ENCODE measurements at regions not wholly inside any gene's neighbourhood (a gene's known extent, or its start where the extent isn't known, plus 50 kb on each side); places are given as distances from the start of the nearest gene placed in this dataset.
"Not testable (repeated sequence)": the region's sequence is repeated elsewhere in the genome, so short reads cannot be mapped to it uniquely, and the experiment has no call there.

DNA sequence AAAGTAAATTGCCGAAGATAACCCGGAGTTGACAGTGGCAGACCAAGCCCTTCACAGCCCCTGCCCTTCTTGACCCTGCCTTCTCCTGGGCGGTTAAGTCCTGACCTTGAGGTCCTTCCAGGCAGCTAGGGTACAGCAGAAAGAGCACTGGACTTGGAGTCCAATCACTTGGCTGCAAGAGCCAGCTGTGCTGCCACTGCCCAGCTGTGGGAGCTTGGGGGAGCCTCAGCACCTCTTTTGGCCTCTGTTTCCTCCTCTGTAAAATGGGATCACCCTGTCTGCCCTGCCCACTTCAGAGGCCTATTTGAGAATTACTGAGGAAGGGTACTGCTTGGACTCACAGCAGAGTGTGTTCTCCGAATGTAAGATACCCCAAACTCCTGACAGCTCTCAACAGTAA lies 66.2 kb upstream of the SMAD6 start:
- DNase-seq (ENCODE audit: low read depth, low spot score): no peak

- not testable (repeated sequence) for DNase-seq (ENCODE audit: low read depth, low spot score)
These were observed 65.0 kb upstream of the SMAD6 start for GRCh38 chr15:66637044-66637443.

GRCh38 chr15:66638377-66638776 lies 63.7 kb upstream of the SMAD6 start:
- no peak for DNase-seq (ENCODE audit: low read depth, low spot score)

- DNase-seq (ENCODE audit: low read depth, low spot score): no peak
These were observed 60.3 kb upstream of the SMAD6 start for GRCh38 chr15:66641485-66642315.

DNA sequence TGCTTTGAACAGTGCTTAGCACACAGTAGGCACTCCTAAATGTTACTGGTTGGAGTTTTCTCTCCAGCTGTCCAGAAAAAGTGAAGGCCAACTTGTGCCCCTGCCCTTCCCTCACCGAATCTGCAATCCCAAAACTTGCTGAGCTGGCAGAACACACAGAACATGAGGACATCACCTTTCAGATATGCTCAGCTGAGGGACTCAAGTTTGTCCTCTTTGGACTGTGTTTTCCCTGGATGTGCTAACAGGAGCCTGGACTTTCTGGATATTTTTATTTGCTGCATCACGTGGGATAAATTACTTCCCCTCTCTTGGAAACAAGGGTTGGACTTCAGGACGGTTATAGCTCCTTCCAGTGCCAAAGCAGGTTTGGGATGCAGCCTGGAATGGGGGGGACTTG lies 59.5 kb upstream of the SMAD6 start:
- DNase-seq (ENCODE audit: low read depth, low spot score): no peak

DNA sequence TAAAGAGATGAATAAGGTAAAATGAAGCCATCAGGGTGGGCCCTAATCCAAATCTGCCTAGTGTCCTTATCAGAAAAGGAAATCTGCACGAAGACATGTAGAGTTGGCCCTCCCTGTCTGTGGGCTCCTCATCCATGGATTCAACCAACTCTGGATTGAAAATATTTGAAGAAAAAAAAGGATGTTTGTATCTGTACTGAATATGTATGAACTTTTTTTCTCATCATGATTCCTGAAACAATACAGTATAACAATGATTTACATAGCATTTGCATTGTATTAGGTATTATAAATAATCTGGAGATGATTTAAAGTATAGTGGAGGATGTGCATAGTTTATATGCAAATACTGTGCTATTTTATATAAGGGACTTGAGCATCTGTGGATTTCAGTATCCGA lies 59.0 kb upstream of the SMAD6 start:
- DNase-seq (ENCODE audit: low read depth, low spot score): no peak

DNA sequence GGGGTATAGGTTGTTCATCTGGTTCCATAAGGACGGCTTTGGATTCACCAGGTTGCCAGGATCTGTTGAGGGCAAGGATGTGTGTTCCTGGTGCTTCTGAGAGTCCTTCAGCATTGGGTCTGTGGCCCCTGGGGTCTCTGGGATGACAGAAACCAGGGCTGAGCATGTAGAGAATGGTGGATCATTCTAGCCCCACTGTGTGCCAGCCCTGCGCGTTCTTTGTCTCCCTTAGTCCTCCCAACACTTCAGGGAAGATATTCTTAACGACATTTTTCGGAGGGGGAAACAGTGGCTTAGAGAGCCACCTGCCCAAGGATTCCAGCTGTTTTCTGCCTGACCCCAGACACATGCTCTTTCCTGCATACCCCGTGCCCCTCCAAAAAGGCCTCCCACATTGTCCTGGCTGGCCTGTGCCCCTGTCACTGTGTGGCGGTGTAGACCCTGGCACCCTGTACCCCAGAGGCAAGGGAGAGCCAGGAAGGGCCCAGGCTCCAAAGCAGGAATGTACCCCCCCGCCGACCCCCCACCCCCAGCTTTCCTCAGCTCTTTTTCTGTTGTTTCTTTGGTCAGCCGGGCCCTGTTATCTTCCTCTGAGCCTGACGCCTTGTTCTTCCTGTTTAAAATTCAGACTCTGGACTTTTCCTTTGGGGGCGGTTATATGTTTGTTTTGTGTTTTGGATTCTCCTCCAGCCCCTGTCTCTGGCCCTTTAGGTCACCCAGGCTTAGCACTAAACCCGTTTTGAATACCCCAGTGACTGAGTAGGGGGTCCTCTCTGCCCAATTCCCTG lies 57.8 kb upstream of the SMAD6 start:
- no peak for DNase-seq (ENCODE audit: low read depth, low spot score)

DNA sequence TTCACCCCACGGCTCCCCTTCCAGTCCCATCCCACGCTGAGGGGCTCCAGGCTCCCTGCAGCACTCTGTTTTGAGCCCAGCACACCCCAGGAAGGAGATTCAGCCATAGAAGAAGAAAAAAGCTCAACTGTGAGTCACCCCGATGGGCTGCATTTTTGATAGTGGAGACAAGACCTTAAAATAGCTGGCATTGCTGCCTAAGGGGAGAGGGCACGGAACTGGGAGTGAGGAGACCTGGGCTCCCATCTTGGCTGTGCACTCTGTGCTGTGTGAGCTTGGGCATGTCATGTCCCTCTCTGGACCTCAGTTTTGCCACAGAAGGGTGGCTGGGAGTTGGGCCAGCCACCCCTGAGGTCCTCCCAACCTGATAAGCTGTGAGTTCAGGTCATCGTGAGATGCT lies 57.2 kb upstream of the SMAD6 start:
- DNase-seq (ENCODE audit: low read depth, low spot score): peak; percentile 54

GRCh38 chr15:66646308-66646707 lies 55.7 kb upstream of the SMAD6 start:
- DNase-seq (ENCODE audit: low read depth, low spot score): no peak

GRCh38 chr15:66646799-66647198 lies 55.2 kb upstream of the SMAD6 start:
- no peak for DNase-seq (ENCODE audit: low read depth, low spot score)

DNA sequence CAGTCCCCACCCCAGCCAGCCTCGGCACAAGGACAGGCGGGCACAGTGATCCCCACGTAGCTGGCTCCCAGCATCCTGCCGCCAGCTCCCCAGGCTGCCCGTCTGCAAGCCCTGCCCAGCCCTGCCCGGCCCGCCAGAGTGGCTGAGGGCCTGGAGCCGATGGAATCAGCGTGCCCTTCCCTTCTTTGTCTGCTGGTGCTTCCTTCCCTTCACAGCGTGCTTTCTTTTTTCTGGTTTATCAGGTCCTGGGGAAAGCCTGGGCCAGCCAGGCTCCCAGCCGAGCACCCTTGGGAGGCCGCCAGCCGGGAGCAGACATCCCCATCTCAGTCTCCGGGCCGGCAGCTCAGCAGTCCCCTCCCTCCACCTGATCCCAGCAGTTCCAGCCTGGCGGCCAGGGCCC lies 54.7 kb upstream of the SMAD6 start:
- DNase-seq (ENCODE audit: low read depth, low spot score): peak; percentile 39

DNA sequence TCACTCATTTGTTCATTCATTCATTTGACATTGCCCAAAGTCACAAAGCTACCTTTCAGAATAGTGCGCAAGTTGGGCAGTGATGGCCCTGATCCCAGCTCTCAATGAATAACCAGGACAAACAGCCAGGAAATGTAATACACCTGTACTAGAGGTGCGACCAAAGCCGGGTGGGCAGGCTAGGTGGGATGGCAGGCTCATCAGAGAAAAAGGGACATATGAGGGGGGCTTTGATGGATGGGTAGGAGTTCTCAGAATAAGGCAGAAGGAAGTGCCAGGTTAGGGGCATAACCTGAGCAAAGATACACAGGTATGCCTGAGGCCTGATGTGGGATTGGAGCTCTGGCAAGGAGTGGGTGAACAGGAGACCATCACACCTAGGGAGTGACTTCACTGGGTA lies 53.4 kb upstream of the SMAD6 start:
- DNase-seq (ENCODE audit: low read depth, low spot score): no peak

DNA sequence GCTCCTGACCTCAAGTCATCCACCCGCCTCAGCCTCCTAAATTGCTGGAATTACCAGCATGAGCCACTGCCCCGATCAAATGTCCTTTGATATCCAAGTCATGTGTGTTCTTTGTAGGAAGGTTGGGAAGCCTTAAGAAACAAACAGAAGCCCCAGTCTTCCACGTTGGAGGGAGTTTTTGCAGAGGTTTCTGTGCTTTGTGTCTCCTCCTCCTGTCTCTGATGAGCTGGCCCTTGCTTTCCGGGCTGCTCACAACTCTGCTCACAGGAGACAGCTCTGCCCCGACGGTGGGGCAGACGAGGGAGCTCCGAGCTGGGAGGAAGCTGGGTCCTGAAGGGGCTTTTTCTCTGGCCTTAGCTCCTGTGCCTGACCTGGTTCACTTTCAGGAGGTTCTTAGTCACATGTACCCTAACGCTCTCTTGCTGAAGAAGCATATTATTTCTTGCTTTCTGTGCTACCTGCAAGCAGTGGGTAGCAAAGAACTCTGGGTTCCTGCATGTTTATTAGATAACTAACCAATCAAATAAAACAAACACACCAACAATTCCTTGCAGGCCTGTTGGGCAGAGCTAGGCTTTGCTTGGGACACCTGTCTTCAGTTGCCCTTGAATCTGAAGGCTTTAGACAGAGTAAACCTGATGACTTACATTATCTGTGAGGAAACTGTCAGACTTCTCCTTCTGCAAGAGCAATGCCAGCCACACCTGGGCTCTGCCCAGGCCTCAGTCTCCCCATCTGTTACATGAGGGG lies 52.6 kb upstream of the SMAD6 start:
- no peak for DNase-seq (ENCODE audit: low read depth, low spot score)

GRCh38 chr15:66650433-66650832 lies 51.6 kb upstream of the SMAD6 start:
- no peak for DNase-seq (ENCODE audit: low read depth, low spot score)

GRCh38 chr15:66651198-66651597 lies 50.8 kb upstream of the SMAD6 start:
- no peak for DNase-seq (ENCODE audit: low read depth, low spot score)

- no peak for DNase-seq (ENCODE audit: low read depth, low spot score)
These were observed 50.0 kb upstream of the SMAD6 start for GRCh38 chr15:66651913-66652642.

All from astrocyte of the hippocampus (primary cell).